PC-9 (cell line): ENCODE measurements at regions not wholly inside any gene's neighbourhood (a gene's known extent, or its start where the extent isn't known, plus 50 kb on each side); places are given as distances from the start of the nearest gene placed in this dataset.

Experiments used
- BruUV-seq: library from RNA; stranded (reverse); fragments of 400-500 nt; replicated peaks from 2 replicates; lab custom pipeline; 2021; lab: Mats Ljungman, UMichigan
- CTCF ChIA-PET: fragments of 300-600 bp; sonication (Branson Sonifier 250); formaldehyde crosslinking; loops from one replicate; lab custom pipeline; 2022; ENCODE audit warnings: antibody characterized with exemption; lab: Charles Lee
- POLR2A ChIA-PET: fragments of 300-600 bp; sonication (Branson Sonifier 250); formaldehyde crosslinking; loops from one replicate; lab custom pipeline; 2022; ENCODE audit warnings: antibody characterized with exemption; ENCODE audit not compliant: unreplicated experiment; lab: Charles Lee
- DNase-seq, 2 experiments: peaks; one replicate each; pipeline versions ENCODE4 v3.0.0 to v3.0.0-alpha.2; 2015 to 2022; ENCODE audit warnings: mixed read lengths in 1 of 2
- H2AFZ ChIP-seq: fragments of 200-600 bp; sonication (generic); 2 replicates; pipeline ENCODE4 v1.8.1; 2017; ENCODE audit warnings: antibody characterized with exemption
- H3F3A ChIP-seq: fragments of 200-600 bp; sonication (generic); 2 replicates; pipeline ENCODE4 v1.8.1; 2017; ENCODE audit warnings: antibody characterized with exemption, mild to moderate bottlenecking, low read depth; ENCODE audit not compliant: insufficient read depth
- H3K27ac ChIP-seq: fragments of 200-600 bp; sonication (generic); 2 replicates; pipeline ENCODE4 v1.6.1; 2016; ENCODE audit warnings: mixed run types
- H3K27me3 ChIP-seq: fragments of 200-600 bp; sonication (generic); 2 replicates; pipeline ENCODE4 v1.6.1; 2016; ENCODE audit warnings: low read depth, mixed run types; ENCODE audit not compliant: insufficient read depth
- H3K36me3 ChIP-seq: fragments of 200-600 bp; sonication (generic); 2 replicates; pipeline ENCODE4 v1.6.1; 2016; ENCODE audit warnings: low read depth, mixed run types
- H3K4me1 ChIP-seq: fragments of 200-600 bp; sonication (generic); replicated peaks from 2 replicates; pipeline ENCODE4 v1.6.1; 2016; ENCODE audit warnings: mixed run types; ENCODE audit not compliant: insufficient read depth
- H3K4me2 ChIP-seq: fragments of 200-600 bp; sonication (generic); 2 replicates; pipeline ENCODE4 v1.6.1; 2017; ENCODE audit warnings: mixed run types
- H3K4me3 ChIP-seq: fragments of 200-600 bp; sonication (generic); 2 replicates; pipeline ENCODE4 v1.6.1; 2016; ENCODE audit warnings: mixed run types
- H3K79me2 ChIP-seq: fragments of 200-600 bp; sonication (generic); 2 replicates; pipeline ENCODE4 v1.6.1; 2017; ENCODE audit warnings: low read depth, mixed run types
- H3K9me2 ChIP-seq: fragments of 200-600 bp; sonication (generic); 2 replicates; pipeline ENCODE4 v1.8.1; 2017; ENCODE audit warnings: mild to moderate bottlenecking; ENCODE audit not compliant: insufficient read depth
- H3K9me3 ChIP-seq: fragments of 200-600 bp; sonication (generic); 2 replicates; pipeline ENCODE4 v1.8.1; 2016; ENCODE audit warnings: low read depth; ENCODE audit not compliant: insufficient read depth
- H4K20me1 ChIP-seq: fragments of 200-600 bp; sonication (generic); 2 replicates; pipeline ENCODE4 v1.8.1; 2017; ENCODE audit not compliant: insufficient read depth
- EZH2 ChIP-seq: fragments of 200-600 bp; sonication (generic); IDR thresholded peaks from 2 replicates; pipeline ENCODE4 v1.8.0; 2017; ENCODE audit warnings: antibody characterized with exemption, low read depth
- intact Hi-C: fragments of 100-400 bp; cut with micrococcal nuclease; formaldehyde crosslinking; loops from one replicate; pipeline ENCODE4 v1.10.0; 2022; ENCODE audit not compliant: unreplicated experiment
- TF ChIP-seq, protein P1 (sequence below): fragments of 200-600 bp; sonication (generic); conservative IDR thresholded peaks from 2 replicates; pipeline ENCODE4 v1.6.1; 2017; ENCODE audit warnings: mixed run types, antibody characterized with exemption, mild to moderate bottlenecking, moderate library complexity

DNA sequence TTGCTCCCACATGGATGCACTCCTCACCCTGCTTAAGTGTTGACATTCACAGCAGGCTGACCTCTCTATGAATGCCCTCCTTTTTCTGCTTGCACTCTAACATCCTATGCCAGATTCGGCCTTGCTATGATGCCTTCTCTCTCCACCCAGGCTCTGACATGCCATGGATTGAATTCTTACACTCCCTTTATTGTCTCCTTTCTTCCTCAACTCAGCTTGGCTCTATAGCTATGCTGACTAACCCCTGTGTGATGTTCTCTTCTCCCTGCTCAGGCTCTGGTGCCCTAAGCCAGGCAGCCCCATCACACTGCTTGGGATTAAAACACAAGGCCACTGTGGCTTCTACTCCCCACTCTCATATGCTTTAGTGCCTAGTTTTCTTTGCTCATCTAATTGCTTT, 563.7 kb downstream of the NSUN3 start:
- Histone ChIP-seq H3K4me3 (no peak overlapping the region), H3K9me2 (no peaks in the 10 kb centered on the region), H3K79me2 (no peaks in the 10 kb centered on the region), H3F3A (no peaks in the 10 kb centered on the region), H3K9me3 (no peaks in the 10 kb centered on the region), H3K27me3 (no peaks in the 10 kb centered on the region), H3K36me3 (no peaks in the 10 kb centered on the region), H3K4me1 (no peaks in the 10 kb centered on the region), H3K4me2 (no peak overlapping the region), H4K20me1 (no peaks in the 10 kb centered on the region), H3K27ac (no peak overlapping the region), H2AFZ (no peak overlapping the region)
- BruUV-seq: no TSS peak
- POLR2A ChIA-PET: no interaction called here
- intact Hi-C loops: no loop called here
- peak in 1 of 2 experiments; percentile 17 for DNase-seq
- CTCF ChIA-PET: no interaction called here
- TF ChIP-seq, protein P1, sequence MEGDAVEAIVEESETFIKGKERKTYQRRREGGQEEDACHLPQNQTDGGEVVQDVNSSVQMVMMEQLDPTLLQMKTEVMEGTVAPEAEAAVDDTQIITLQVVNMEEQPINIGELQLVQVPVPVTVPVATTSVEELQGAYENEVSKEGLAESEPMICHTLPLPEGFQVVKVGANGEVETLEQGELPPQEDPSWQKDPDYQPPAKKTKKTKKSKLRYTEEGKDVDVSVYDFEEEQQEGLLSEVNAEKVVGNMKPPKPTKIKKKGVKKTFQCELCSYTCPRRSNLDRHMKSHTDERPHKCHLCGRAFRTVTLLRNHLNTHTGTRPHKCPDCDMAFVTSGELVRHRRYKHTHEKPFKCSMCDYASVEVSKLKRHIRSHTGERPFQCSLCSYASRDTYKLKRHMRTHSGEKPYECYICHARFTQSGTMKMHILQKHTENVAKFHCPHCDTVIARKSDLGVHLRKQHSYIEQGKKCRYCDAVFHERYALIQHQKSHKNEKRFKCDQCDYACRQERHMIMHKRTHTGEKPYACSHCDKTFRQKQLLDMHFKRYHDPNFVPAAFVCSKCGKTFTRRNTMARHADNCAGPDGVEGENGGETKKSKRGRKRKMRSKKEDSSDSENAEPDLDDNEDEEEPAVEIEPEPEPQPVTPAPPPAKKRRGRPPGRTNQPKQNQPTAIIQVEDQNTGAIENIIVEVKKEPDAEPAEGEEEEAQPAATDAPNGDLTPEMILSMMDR: no peak
- TF ChIP-seq EZH2: no peak

DNA sequence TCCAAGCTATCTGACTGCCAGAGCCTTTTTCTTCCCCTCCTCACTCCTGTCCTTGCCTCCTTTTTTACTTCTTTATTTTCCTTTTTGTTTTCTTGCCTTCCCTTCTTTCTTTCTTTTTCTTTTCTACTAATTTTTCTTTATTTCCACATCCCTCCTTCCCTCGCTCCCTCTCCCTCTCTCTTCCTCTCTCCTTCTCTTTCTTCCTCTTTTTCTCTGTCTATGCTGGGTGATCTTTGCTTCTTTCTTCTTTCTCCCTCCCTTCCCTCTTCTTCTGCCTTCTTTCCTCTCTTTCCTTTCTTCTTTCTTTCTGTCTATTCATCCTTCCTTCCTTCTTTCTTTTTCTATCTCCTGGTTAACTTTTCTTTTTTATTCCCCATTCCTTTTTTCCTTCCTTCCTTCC, 564.8 kb downstream of the NSUN3 start:
- Histone ChIP-seq H3K27ac (no peak overlapping the region), H3K9me2 (no peaks in the 10 kb centered on the region), H3K79me2 (no peaks in the 10 kb centered on the region), H3K4me2 (no peak overlapping the region), H3K9me3 (no peaks in the 10 kb centered on the region), H4K20me1 (no peaks in the 10 kb centered on the region), H3F3A (no peaks in the 10 kb centered on the region), H3K36me3 (no peaks in the 10 kb centered on the region), H3K27me3 (no peaks in the 10 kb centered on the region), H2AFZ (no peak overlapping the region), H3K4me1 (no peaks in the 10 kb centered on the region), H3K4me3 (no peak overlapping the region)
- intact Hi-C loops: no loop called here
- no TSS peak for BruUV-seq
- POLR2A ChIA-PET: no interaction called here
- CTCF ChIA-PET: no interaction called here
- TF ChIP-seq, protein P1: no peak
- no peak for TF ChIP-seq EZH2
- DNase-seq: no peak

DNA sequence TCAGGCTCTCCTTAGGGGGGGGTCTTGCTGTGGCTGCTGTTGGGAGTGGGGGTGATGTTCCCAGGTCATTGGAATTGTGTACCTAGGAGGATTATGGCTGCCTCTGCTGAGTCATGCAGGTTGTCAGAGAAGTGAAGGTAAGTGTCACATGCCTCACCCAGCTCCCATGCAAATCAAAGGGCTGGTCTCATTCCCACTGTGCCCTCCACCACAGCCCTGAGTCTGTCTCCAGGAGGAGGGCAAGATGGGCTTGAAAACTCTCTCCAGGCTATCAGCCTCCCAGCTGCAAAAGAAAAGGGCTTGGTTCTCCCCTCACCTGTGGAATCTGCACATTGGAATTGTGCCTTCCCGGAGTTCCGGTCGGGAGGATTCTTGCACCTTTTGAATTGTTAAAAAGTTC, 580.5 kb downstream of the NSUN3 start:
- H3K4me3 ChIP-seq: no peak overlapping the region
- no TSS peak for BruUV-seq
- no peak overlapping the region for H3K4me2 ChIP-seq
- no peaks in the 10 kb centered on the region for H3K27me3 ChIP-seq
- H4K20me1 ChIP-seq: no peaks in the 10 kb centered on the region
- H3F3A ChIP-seq: no peaks in the 10 kb centered on the region
- H3K9me3 ChIP-seq: no peaks in the 10 kb centered on the region
- ChIA-PET CTCF (no interaction called here), POLR2A (no interaction called here)
- H3K27ac ChIP-seq: no peak overlapping the region
- intact Hi-C loops: no loop called here
- TF ChIP-seq EZH2: no peak
- TF ChIP-seq, protein P1: no peak
- H2AFZ ChIP-seq: no peak overlapping the region
- H3K79me2 ChIP-seq: no peaks in the 10 kb centered on the region
- H3K9me2 ChIP-seq: no peaks in the 10 kb centered on the region; the same call in 1 of the 2 replicates
- no peaks in the 10 kb centered on the region for H3K36me3 ChIP-seq
- no peaks in the 10 kb centered on the region for H3K4me1 ChIP-seq
- peak in 1 of 2 experiments; percentile 1 for DNase-seq
